ENCODE measurements at regions not wholly inside any gene's neighbourhood (a gene's known extent, or its start where the extent isn't known, plus 50 kb on each side); places are given as distances from the start of the nearest gene placed in this dataset.

GRCh38 chr10:71126432-71126831 is 85.9 kb upstream of the UNC5B start:
- TF ChIP-seq CTCF (IDR thresholded peaks at IDR 0.05) = no peak
- no peak for DNase-seq
- H3K36me3 ChIP-seq = no peaks in the 10 kb centered on the region
- no peaks in the 10 kb centered on the region for H3K4me1 ChIP-seq
- H3K27ac ChIP-seq = no peak overlapping the region
- no peaks in the 10 kb centered on the region for H3K27me3 ChIP-seq
- no peak overlapping the region for H3K4me3 ChIP-seq
- H3K9me3 ChIP-seq = no peaks in the 10 kb centered on the region

GRCh38 chr10:71127104-71127503 is 85.3 kb upstream of the UNC5B start:
- no peak for TF ChIP-seq CTCF (IDR thresholded peaks at IDR 0.05)
- TF ChIP-seq POLR2A (IDR thresholded peaks at IDR 0.05) = no peak
- no peak overlapping the region for H3K4me3 ChIP-seq
- no peaks in the 10 kb centered on the region for H3K4me1 ChIP-seq

GRCh38 chr10:71127773-71128172 is 84.6 kb upstream of the UNC5B start:
- no peaks in the 10 kb centered on the region for H3K36me3 ChIP-seq
- H3K27ac ChIP-seq = no peak overlapping the region
- no peaks in the 10 kb centered on the region for H3K4me1 ChIP-seq
- DNase-seq = no peak
- H3K27me3 ChIP-seq = no peaks in the 10 kb centered on the region
- TF ChIP-seq POLR2A (IDR thresholded peaks at IDR 0.05) = no peak
- no peak for TF ChIP-seq CTCF (IDR thresholded peaks at IDR 0.05)
- no peak overlapping the region for H3K4me3 ChIP-seq
- H3K9me3 ChIP-seq = no peaks in the 10 kb centered on the region

More at GRCh38 chr10:71127104-71127503, 85.3 kb upstream of the UNC5B start:
- H3K27me3 ChIP-seq = no peaks in the 10 kb centered on the region
- H3K9me3 ChIP-seq = no peaks in the 10 kb centered on the region
- no peak for DNase-seq
- no peak overlapping the region for H3K27ac ChIP-seq
- no peaks in the 10 kb centered on the region for H3K36me3 ChIP-seq

- no peaks in the 10 kb centered on the region for H3K4me1 ChIP-seq
- DNase-seq = no peak
- H3K9me3 ChIP-seq = no peaks in the 10 kb centered on the region
- H3K36me3 ChIP-seq = no peaks in the 10 kb centered on the region
- TF ChIP-seq POLR2A (IDR thresholded peaks at IDR 0.05) (no peak), CTCF (IDR thresholded peaks at IDR 0.05) (no peak)
- H3K27me3 ChIP-seq = no peaks in the 10 kb centered on the region
- H3K27ac ChIP-seq = no peak overlapping the region
- no peak overlapping the region for H3K4me3 ChIP-seq
Measured at GRCh38 chr10:71128311-71128980, 83.9 kb upstream of the UNC5B start.

GRCh38 chr10:71131096-71131495 is 81.3 kb upstream of the UNC5B start:
- Histone ChIP-seq H3K4me1 (no peaks in the 10 kb centered on the region), H3K36me3 (no peaks in the 10 kb centered on the region), H3K4me3 (no peak overlapping the region), H3K27ac (no peak overlapping the region), H3K9me3 (no peaks in the 10 kb centered on the region), H3K27me3 (no peaks in the 10 kb centered on the region)
- TF ChIP-seq CTCF (IDR thresholded peaks at IDR 0.05) (no peak), POLR2A (IDR thresholded peaks at IDR 0.05) (no peak)
- DNase-seq = no peak
